ENCODE measurements at regions not wholly inside any gene's neighbourhood (a gene's known extent, or its start where the extent isn't known, plus 50 kb on each side); places are given as distances from the start of the nearest gene placed in this dataset.

DNA sequence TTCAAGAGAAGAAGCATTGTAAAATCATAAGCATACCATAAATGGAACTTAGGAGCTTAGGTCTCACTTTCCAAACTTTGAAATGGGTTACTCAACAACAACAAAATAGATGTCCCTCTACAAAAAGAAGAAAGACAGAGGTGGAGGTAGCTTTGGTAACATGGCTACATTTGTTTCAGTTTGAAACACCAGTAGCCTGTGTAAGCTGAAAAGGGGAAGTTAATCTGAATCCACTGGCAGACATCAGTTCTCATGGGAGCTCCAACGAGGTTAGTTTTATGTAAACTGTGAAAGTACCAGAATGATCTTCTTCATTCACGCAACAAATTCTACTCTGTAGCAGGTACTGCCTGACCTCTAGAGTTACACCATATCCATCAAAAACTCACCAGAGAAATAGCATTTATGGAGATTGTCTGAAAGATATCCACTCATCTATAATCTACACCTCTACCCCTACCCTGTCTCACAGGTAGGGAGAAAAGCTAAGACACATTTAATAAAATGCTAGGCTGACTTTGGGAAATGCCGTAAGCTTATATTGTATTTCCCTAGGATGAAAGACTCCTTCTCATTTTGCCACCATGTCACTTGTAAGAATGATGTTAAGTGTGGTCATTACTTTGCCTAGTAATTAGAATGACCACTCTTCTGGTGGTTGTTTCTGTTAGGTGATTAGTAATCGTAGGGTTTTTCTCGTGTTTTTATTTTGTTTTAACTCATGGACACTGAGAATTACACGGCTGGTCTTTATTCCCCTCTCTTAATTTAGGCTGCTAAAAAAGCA is 224.1 kb downstream of the ASCL1 start:
- no peak overlapping the region for H3K4me3 ChIP-seq (ENCODE audit: low read depth, low read length)
- TF ChIP-seq CTCF (IDR thresholded peaks at IDR 0.05; ENCODE audit: control insufficient read depth, extremely low read depth, insufficient read depth) = no peak
- no peak for DNase-seq (ENCODE audit: low read depth)

- no peak overlapping the region for H3K4me3 ChIP-seq (ENCODE audit: low read depth, low read length)
- no peak for DNase-seq (ENCODE audit: low read depth)
- TF ChIP-seq CTCF (IDR thresholded peaks at IDR 0.05; ENCODE audit: control insufficient read depth, extremely low read depth, insufficient read depth) = no peak
Measured at GRCh38 chr12:103182299-103182698, 224.8 kb downstream of the ASCL1 start.

DNA sequence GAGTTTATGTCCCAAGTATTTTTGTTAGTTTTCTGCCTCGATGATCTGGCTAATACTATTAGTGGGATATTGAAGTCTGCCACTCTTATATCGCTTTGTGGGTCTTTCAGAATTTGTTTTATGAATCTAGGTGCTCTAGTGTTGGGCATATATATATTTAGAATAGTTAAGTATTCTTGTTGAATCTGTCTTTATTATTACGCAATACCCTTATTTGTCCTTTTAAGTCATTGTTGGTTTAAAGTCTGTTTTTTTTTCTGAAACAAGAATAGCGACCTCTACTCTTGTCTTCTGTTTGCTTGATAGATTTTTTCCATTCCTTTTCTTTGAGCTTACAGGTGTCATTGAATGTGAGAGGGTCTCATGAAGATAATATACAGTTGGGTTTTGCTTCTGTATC is 239.0 kb downstream of the ASCL1 start:
- no peak overlapping the region for H3K4me3 ChIP-seq (ENCODE audit: low read depth, low read length)
- TF ChIP-seq CTCF (IDR thresholded peaks at IDR 0.05; ENCODE audit: control insufficient read depth, extremely low read depth, insufficient read depth) = no peak
- DNase-seq (ENCODE audit: low read depth) = no peak

DNA sequence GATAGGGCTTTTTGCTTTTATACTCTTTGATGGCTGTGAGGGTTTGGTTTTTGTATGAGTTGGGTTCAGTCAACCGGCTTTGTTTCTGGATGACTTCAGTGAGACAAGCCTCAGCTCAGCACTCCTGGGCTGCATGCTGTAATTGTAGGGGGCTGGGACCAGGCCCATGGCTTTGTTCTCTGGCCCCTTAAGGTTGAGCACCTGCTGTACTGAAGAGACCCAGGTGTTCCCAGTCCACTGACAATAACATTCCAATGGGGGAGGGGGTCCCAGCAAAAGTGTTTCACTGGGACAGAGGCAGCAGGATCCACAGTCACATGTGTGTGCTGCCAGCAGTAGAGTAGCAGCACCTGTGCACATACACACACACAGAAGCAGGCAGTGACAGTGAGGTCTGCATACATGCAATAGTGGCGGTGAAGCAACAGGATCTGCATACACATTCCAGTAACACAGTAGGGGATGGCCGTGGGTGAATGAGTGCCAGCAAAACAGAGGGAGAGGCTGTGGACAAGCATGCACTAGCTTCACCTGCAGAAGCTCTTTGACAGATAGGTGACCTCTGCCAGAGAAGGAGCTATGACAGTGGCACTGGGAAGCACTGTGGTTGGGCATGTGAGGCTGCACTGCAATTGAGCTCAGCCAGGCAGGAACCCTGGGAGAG is 240.4 kb downstream of the ASCL1 start:
- DNase-seq (ENCODE audit: low read depth) = no peak
- TF ChIP-seq CTCF (IDR thresholded peaks at IDR 0.05; ENCODE audit: control insufficient read depth, extremely low read depth, insufficient read depth) = no peak
- H3K4me3 ChIP-seq (ENCODE audit: low read depth, low read length) = no peak overlapping the region

- TF ChIP-seq CTCF (IDR thresholded peaks at IDR 0.05; ENCODE audit: control insufficient read depth, extremely low read depth, insufficient read depth) = no peak
- DNase-seq (ENCODE audit: low read depth) = no peak
Measured at GRCh38 chr12:103198499-103198898, 241.0 kb downstream of the ASCL1 start.

DNA sequence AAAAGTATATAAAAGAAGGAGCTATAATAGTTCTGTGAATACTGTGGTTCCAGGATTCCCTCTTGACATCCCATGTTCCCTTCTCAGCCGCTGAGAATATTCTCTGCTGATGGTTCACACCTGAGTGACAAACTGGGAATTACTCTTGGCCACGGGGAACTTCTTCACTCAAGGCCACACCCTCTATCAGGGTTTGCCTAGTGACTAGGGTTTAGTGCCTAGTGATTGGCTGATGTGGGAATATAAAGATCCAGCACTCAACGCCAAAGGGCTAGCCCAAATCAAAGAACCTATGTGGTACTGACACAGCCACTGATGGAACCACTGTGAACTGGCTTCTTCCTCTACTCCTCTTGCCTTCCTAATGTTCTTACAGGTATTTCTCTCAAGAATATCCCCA is 248.4 kb downstream of the ASCL1 start:
- H3K4me3 ChIP-seq (ENCODE audit: low read depth, low read length) = no peak overlapping the region
- no peak for TF ChIP-seq CTCF (IDR thresholded peaks at IDR 0.05; ENCODE audit: control insufficient read depth, extremely low read depth, insufficient read depth)
- DNase-seq (ENCODE audit: low read depth) = no peak

More at GRCh38 chr12:103198499-103198898, 241.0 kb downstream of the ASCL1 start:
- H3K4me3 ChIP-seq (ENCODE audit: low read depth, low read length) = no peak overlapping the region
